Endothelial cell of umbilical vein (primary cell): ENCODE measurements at regions not wholly inside any gene's neighbourhood (a gene's known extent, or its start where the extent isn't known, plus 50 kb on each side); places are given as distances from the start of the nearest gene placed in this dataset.

Source experiments
- BruUV-seq: library from RNA; stranded (reverse); fragments of 400-500 nt; replicated peaks from 2 replicates; lab custom pipeline; 2021; lab: Mats Ljungman, UMichigan
- CTCF ChIA-PET: fragments of 300-600, 350-600 bp; sonication (Branson Sonifier 250); formaldehyde crosslinking; loops from one replicate; lab custom pipeline; 2021; ENCODE audit warnings: antibody characterized with exemption, inconsistent platforms; lab: Charles Lee
- POLR2A ChIA-PET: fragments of 300-600, 350-600 bp; sonication (Branson Sonifier 250); formaldehyde crosslinking; loops from one replicate; lab custom pipeline; 2021; ENCODE audit warnings: antibody characterized with exemption, inconsistent platforms; lab: Charles Lee
- DNase-seq: peaks from one replicate; pipeline ENCODE4 v3.0.0-alpha.2; 2011; ENCODE audit warnings: low read depth, low spot score
- FAIRE-seq: peaks from 2 replicates; lab custom pipeline; 2011; peaks lifted over from hg19 to GRCh38; lab: Jason Lieb, UNC
- H2AFZ ChIP-seq: 2 replicates; pipeline ENCODE4 v1.6.0; 2012; ENCODE audit warnings: low read depth, low read length, control low read depth, inconsistent platforms
- H3K27ac ChIP-seq: 2 replicates; pipeline ENCODE4 v1.5.1; 2011; ENCODE audit warnings: low read depth, mild to moderate bottlenecking, control low read depth, low read length, moderate library complexity; ENCODE audit not compliant: insufficient read depth
- H3K27me3 ChIP-seq, 2 experiments: 2 replicates each; pipeline versions ENCODE4 v1.6.0 to v1.6.1; 2011; ENCODE audit warnings: low read length in 2 of 2, mixed read lengths in 1 of 2; ENCODE audit not compliant: control insufficient read depth in 2 of 2, insufficient read depth in 2 of 2
- H3K36me3 ChIP-seq, 2 experiments: 2 replicates in 1 of 2; 3 replicates in 1 of 2; pipeline ENCODE4 v1.5.1; 2011; ENCODE audit warnings: low read length in 2 of 2, mild to moderate bottlenecking in 1 of 2, moderate library complexity in 1 of 2; ENCODE audit not compliant: control insufficient read depth in 2 of 2, insufficient read depth in 2 of 2; ENCODE audit errors: extremely low read depth in 1 of 2
- H3K4me1 ChIP-seq: 3 replicates; pipeline ENCODE4 v1.5.1; 2011; ENCODE audit warnings: mild to moderate bottlenecking, low read length; ENCODE audit not compliant: control insufficient read depth, insufficient read depth; ENCODE audit errors: extremely low read depth
- H3K4me2 ChIP-seq: 2 replicates; pipeline ENCODE4 v1.6.1; 2011; ENCODE audit warnings: low read length, control low read depth, mixed read lengths; ENCODE audit not compliant: insufficient read depth
- H3K4me3 ChIP-seq, 3 experiments: fragments of 200-600 bp in 1 of 3; sonication (generic), shearing (Covaris generic) in 1 of 3; replicated peaks in 1 of 3; 2 replicates each; pipeline ENCODE4 v1.5.1; 2011 to 2016; ENCODE audit warnings: control low read depth in 3 of 3, low read length in 3 of 3, mild to moderate bottlenecking in 2 of 3, inconsistent platforms in 1 of 3, low read depth in 1 of 3, moderate library complexity in 1 of 3; ENCODE audit not compliant: insufficient read depth in 1 of 3
- H3K79me2 ChIP-seq: 2 replicates; pipeline ENCODE4 v1.6.0; 2012; ENCODE audit warnings: low read length, inconsistent platforms; ENCODE audit not compliant: control insufficient read depth, insufficient read depth
- H3K9ac ChIP-seq: replicated peaks from 2 replicates; pipeline ENCODE3; 2011; ENCODE audit warnings: low read length, control low read depth; ENCODE audit not compliant: insufficient read depth; ENCODE audit errors: extremely low read depth
- H3K9me1 ChIP-seq: replicated peaks from 3 replicates; pipeline ENCODE4 v1.6.0; 2011; ENCODE audit warnings: mild to moderate bottlenecking, low read length; ENCODE audit not compliant: control insufficient read depth, insufficient read depth; ENCODE audit errors: extremely low read depth
- H3K9me3 ChIP-seq: replicated peaks from 2 replicates; pipeline ENCODE4 v1.5.1; 2012; ENCODE audit warnings: low read length, inconsistent platforms; ENCODE audit not compliant: control insufficient read depth, insufficient read depth
- H4K20me1 ChIP-seq: replicated peaks from 2 replicates; pipeline ENCODE3; 2011; ENCODE audit warnings: mild to moderate bottlenecking, low read length; ENCODE audit not compliant: control insufficient read depth, insufficient read depth; ENCODE audit errors: extremely low read depth
- EZH2 ChIP-seq: IDR thresholded peaks from 2 replicates; pipeline ENCODE4 v1.6.1; 2012; ENCODE audit warnings: borderline replicate concordance, low read depth, mild to moderate bottlenecking, moderate library complexity, low read length, inconsistent platforms; ENCODE audit not compliant: severe bottlenecking
- FOS ChIP-seq: IDR thresholded peaks from 2 replicates; pipeline ENCODE4 v1.6.1; 2011; ENCODE audit warnings: mild to moderate bottlenecking, low read length, moderate library complexity, borderline replicate concordance; ENCODE audit not compliant: insufficient read depth
- GATA2 ChIP-seq: IDR thresholded peaks from 2 replicates; pipeline ENCODE4 v1.7.0; 2011; ENCODE audit warnings: low read depth, mild to moderate bottlenecking, moderate library complexity, mixed read lengths, low read length; ENCODE audit not compliant: insufficient read length, insufficient read depth
- JUN ChIP-seq: IDR thresholded peaks from 2 replicates; pipeline ENCODE4 v1.6.1; 2011; ENCODE audit warnings: borderline replicate concordance, low read depth; ENCODE audit not compliant: insufficient read length, insufficient read depth
- MYC ChIP-seq: IDR thresholded peaks from one replicate; pipeline ENCODE4 v1.6.1; 2011; ENCODE audit warnings: mild to moderate bottlenecking, low read depth, low read length
- POLR2A ChIP-seq: IDR thresholded peaks from 2 replicates; pipeline ENCODE4 v1.6.1; 2012; ENCODE audit warnings: low read depth, mild to moderate bottlenecking, control low read depth, low read length
- POLR2AphosphoS5 ChIP-seq: IDR thresholded peaks from 2 replicates; pipeline ENCODE4 v1.6.1; 2012; ENCODE audit warnings: low read depth, mild to moderate bottlenecking, control low read depth, low read length, moderate library complexity; ENCODE audit not compliant: insufficient read depth
- dilution Hi-C: fragments of 300-500 bp; cut with MboI; formaldehyde crosslinking; loops from one replicate; pipeline ENCODE4 v1.15.0; 2019; ENCODE audit warnings: low sequenced_read_pairs; ENCODE audit not compliant: extremely low pct_ligation_motif_present
- intact Hi-C: fragments of 100-400 bp; cut with micrococcal nuclease; formaldehyde crosslinking; loops from one replicate; pipeline ENCODE4 v1.10.0; 2022
- TF ChIP-seq, protein P1 (sequence below): IDR thresholded peaks from 2 replicates; pipeline ENCODE4 v1.6.1; 2011; ENCODE audit not compliant: insufficient read depth, insufficient read length
- TF ChIP-seq, protein P2 (sequence below), 2 donors: IDR thresholded peaks; 1 replicate in 1 of 2; 2 replicates in 1 of 2; pipeline ENCODE4 v1.5.1; 2011; ENCODE audit warnings: low read length in 2 of 2, mild to moderate bottlenecking in 2 of 2, moderate library complexity in 2 of 2, control low read depth in 1 of 2, inconsistent platforms in 1 of 2, low read depth in 1 of 2; ENCODE audit not compliant: insufficient read depth in 1 of 2; ENCODE audit errors: extremely low read depth in 1 of 2

DNA sequence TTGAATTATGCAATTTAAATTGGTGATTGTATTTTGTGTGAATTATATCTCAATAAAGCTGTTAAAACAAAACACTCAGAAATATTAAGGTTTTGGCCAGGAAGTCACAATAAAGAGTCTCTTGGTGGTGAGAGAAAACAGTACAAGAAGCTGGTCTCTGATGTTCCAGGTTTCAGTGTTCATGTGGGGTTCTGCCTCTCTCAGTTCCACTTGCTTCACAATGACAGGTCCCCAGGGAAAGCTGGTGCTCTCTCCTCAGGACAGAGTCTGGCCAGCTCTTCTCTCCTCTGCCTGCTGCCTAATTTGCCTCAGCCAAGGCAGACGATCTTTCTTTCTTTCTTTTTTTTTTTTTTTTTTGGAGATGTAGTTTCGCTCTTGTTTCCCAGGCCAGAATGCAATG, 342.9 kb upstream of the PLXNA2 start:
- no peaks in the 10 kb centered on the region for H3K36me3 ChIP-seq
- no peak overlapping the region for H3K4me3 ChIP-seq
- ChIA-PET POLR2A (interaction anchor here (0.6 kb wide), 1 partner anchor 207 kb away, joined by 4 read pairs; no protein-coding TSS in a partner anchor), CTCF (interaction anchor here (0.6 kb wide), 1 partner anchor 13 kb away, joined by 3 read pairs; no protein-coding TSS in a partner anchor)
- no peaks in the 10 kb centered on the region for H3K9me3 ChIP-seq
- H3K4me2 ChIP-seq = no peak overlapping the region
- H3K9ac ChIP-seq = no peak overlapping the region
- intact Hi-C loops = no loop called here
- no peak for FAIRE-seq
- H3K27ac ChIP-seq = no peak overlapping the region
- peaks cover 0 to 3% of the 10 kb centered on the region in 2 experiments for H3K27me3 ChIP-seq
- BruUV-seq = no TSS peak
- no peaks in the 10 kb centered on the region for H3K79me2 ChIP-seq
- dilution Hi-C loops = no loop called here
- H3K9me1 ChIP-seq = no peaks in the 10 kb centered on the region
- H3K4me1 ChIP-seq = no peaks in the 10 kb centered on the region
- TF ChIP-seq POLR2A (no peak), POLR2AphosphoS5 (no peak), JUN (no peak), FOS (no peak), MYC (no peak), EZH2 (no peak), GATA2 (no peak)
- TF ChIP-seq, protein P1, sequence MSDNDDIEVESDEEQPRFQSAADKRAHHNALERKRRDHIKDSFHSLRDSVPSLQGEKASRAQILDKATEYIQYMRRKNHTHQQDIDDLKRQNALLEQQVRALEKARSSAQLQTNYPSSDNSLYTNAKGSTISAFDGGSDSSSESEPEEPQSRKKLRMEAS = no peak
- no peak overlapping the region for H2AFZ ChIP-seq
- no peak for DNase-seq
- H4K20me1 ChIP-seq = no peaks in the 10 kb centered on the region

DNA sequence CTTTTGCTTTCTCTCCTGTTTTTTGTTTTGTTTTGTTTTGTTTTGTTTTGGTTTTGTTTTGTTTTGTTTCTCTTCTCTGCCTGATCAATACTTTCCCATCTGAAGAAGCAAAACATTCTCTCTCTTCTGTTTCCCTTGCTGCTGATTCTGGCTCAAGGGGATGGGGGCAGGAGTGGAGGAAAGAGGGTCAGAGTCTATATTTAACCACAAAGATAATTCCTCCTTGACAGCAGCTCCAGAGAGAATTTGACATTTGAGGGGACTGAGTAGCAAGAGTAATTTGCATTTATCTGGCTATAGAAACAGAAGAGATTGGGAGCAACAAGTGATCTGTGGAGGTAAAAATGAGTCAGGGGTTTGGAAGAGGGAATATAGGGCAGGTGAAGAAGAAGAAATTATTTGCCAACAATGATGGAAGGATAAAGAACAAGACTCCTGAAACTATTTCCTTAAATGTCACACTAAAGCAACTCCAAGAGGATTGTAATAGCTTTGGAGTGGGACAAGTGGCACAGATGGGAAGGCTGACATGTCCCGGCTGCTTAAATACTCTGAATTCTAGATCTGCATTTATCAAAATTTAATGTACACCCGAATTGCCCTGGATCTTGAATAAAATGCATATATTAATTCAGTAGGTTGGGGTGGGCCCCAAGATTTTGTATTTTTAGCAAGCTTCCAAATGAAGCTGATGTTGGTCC, 349.3 kb upstream of the PLXNA2 start:
- no peak overlapping the region for H3K9ac ChIP-seq
- peaks cover 0 to 3% of the 10 kb centered on the region in 2 experiments for H3K27me3 ChIP-seq
- H3K4me3 ChIP-seq = no peak overlapping the region
- no peaks in the 10 kb centered on the region for H3K4me1 ChIP-seq
- DNase-seq (no peak), FAIRE-seq (no peak)
- no TSS peak for BruUV-seq
- no peaks in the 10 kb centered on the region for H3K9me1 ChIP-seq
- H3K36me3 ChIP-seq = no peaks in the 10 kb centered on the region
- no peak overlapping the region for H2AFZ ChIP-seq
- intact Hi-C loops (no loop called here), dilution Hi-C loops (no loop called here)
- H4K20me1 ChIP-seq = peaks cover 2% of the 10 kb centered on the region
- ChIA-PET POLR2A (no interaction called here), CTCF (no interaction called here)
- no peaks in the 10 kb centered on the region for H3K79me2 ChIP-seq
- H3K4me2 ChIP-seq = no peak overlapping the region
- no peak overlapping the region for H3K27ac ChIP-seq
- H3K9me3 ChIP-seq = no peaks in the 10 kb centered on the region
- TF ChIP-seq, protein P2, sequence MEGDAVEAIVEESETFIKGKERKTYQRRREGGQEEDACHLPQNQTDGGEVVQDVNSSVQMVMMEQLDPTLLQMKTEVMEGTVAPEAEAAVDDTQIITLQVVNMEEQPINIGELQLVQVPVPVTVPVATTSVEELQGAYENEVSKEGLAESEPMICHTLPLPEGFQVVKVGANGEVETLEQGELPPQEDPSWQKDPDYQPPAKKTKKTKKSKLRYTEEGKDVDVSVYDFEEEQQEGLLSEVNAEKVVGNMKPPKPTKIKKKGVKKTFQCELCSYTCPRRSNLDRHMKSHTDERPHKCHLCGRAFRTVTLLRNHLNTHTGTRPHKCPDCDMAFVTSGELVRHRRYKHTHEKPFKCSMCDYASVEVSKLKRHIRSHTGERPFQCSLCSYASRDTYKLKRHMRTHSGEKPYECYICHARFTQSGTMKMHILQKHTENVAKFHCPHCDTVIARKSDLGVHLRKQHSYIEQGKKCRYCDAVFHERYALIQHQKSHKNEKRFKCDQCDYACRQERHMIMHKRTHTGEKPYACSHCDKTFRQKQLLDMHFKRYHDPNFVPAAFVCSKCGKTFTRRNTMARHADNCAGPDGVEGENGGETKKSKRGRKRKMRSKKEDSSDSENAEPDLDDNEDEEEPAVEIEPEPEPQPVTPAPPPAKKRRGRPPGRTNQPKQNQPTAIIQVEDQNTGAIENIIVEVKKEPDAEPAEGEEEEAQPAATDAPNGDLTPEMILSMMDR (IDR thresholded peaks at IDR 0.05; ENCODE audit: extremely low read depth in 1 of 2, insufficient read depth in 1 of 2, low read depth in 1 of 2, low read length in 2 of 2) = no peak
- TF ChIP-seq POLR2AphosphoS5 = no peak
- no peak for TF ChIP-seq FOS
- TF ChIP-seq MYC = no peak
- TF ChIP-seq GATA2 = no peak
- no peak for TF ChIP-seq POLR2A
- TF ChIP-seq, protein P1 = no peak
- no peak for TF ChIP-seq EZH2
- no peak for TF ChIP-seq JUN
